A673 (cell line): ENCODE measurements at regions not wholly inside any gene's neighbourhood (a gene's known extent, or its start where the extent isn't known, plus 50 kb on each side); places are given as distances from the start of the nearest gene placed in this dataset.

ENCODE experiments used
- BruUV-seq: library from RNA; stranded (reverse); fragments of 400-500 nt; replicated peaks from 2 replicates; lab custom pipeline; 2021; lab: Mats Ljungman, UMichigan
- CTCF ChIA-PET: fragments of 300-600 bp; sonication (Branson Sonifier 250); formaldehyde crosslinking; loops from one replicate; lab custom pipeline; 2022; ENCODE audit warnings: antibody characterized with exemption; lab: Charles Lee
- POLR2A ChIA-PET: fragments of 300-600 bp; sonication (Branson Sonifier 250); formaldehyde crosslinking; loops from one replicate; lab custom pipeline; 2022; ENCODE audit warnings: antibody characterized with exemption; ENCODE audit not compliant: low non-redundant PET; lab: Charles Lee
- DNase-seq: peaks from one replicate; pipeline ENCODE4 v3.0.0-alpha.2; 2015; ENCODE audit warnings: low spot score
- H3K27ac ChIP-seq: fragments of 200-600 bp; sonication (generic); 2 replicates; pipeline ENCODE4 v1.5.1; 2016; ENCODE audit warnings: mixed run types, low read depth, mild to moderate bottlenecking, mixed read lengths, antibody characterized with exemption, low read length; ENCODE audit not compliant: poor library complexity, severe bottlenecking
- H3K27me3 ChIP-seq: fragments of 200-600 bp; sonication (generic); replicated peaks from 2 replicates; pipeline ENCODE4 v1.6.1; 2017; ENCODE audit warnings: mixed run types, low read depth, mild to moderate bottlenecking, mixed read lengths, antibody characterized with exemption, low read length; ENCODE audit not compliant: insufficient read depth, poor library complexity
- H3K36me3 ChIP-seq: fragments of 200-600 bp; sonication (generic); 2 replicates; pipeline ENCODE4 v1.6.1; 2016; ENCODE audit warnings: mixed run types, mild to moderate bottlenecking, mixed read lengths, antibody characterized with exemption, low read length; ENCODE audit not compliant: insufficient read depth, poor library complexity, severe bottlenecking
- H3K4me1 ChIP-seq: fragments of 200-600 bp; sonication (generic); 2 replicates; pipeline ENCODE4 v1.6.1; 2017; ENCODE audit warnings: mixed run types, mild to moderate bottlenecking, mixed read lengths, antibody characterized with exemption, low read length; ENCODE audit not compliant: insufficient read depth, poor library complexity, severe bottlenecking
- H3K4me3 ChIP-seq: fragments of 200-600 bp; sonication (generic); 2 replicates; pipeline ENCODE4 v1.5.1; 2016; ENCODE audit warnings: low read depth, mixed run types, mild to moderate bottlenecking, mixed read lengths, low read length; ENCODE audit not compliant: poor library complexity, severe bottlenecking
- H3K9me3 ChIP-seq: fragments of 200-600 bp; sonication (generic); 2 replicates; pipeline ENCODE4 v1.6.1; 2016; ENCODE audit warnings: mixed run types, low read depth, mild to moderate bottlenecking, mixed read lengths, antibody characterized with exemption, low read length; ENCODE audit not compliant: poor library complexity, severe bottlenecking
- EZH2 ChIP-seq: fragments of 200-600 bp; sonication (generic); IDR thresholded peaks from 2 replicates; pipeline ENCODE4 v1.6.1; 2017; ENCODE audit warnings: borderline replicate concordance, low read depth, mild to moderate bottlenecking, mixed read lengths, antibody characterized with exemption, low read length; ENCODE audit not compliant: poor library complexity, severe bottlenecking
- intact Hi-C: fragments of 100-400 bp; cut with micrococcal nuclease; formaldehyde crosslinking; loops from one replicate; pipeline ENCODE4 v1.10.0; 2022; ENCODE audit not compliant: unreplicated experiment
- TF ChIP-seq, protein P1 (sequence below): fragments of 300-800, 200-600 bp; sonication (generic); conservative IDR thresholded peaks from 2 replicates; pipeline ENCODE4 v1.5.1; 2017; ENCODE audit warnings: low read depth, mild to moderate bottlenecking, antibody characterized with exemption, low read length, moderate library complexity, mixed read lengths

- Histone ChIP-seq H3K4me3 (no peak overlapping the region), H3K27me3 (peaks cover 38% of the 10 kb centered on the region), H3K27ac (no peak overlapping the region), H3K9me3 (no peaks in the 10 kb centered on the region), H3K36me3 (no peaks in the 10 kb centered on the region), H3K4me1 (no peaks in the 10 kb centered on the region)
- ChIA-PET CTCF (no interaction called here), POLR2A (no interaction called here)
- no TSS peak for BruUV-seq
- no peak for DNase-seq
- TF ChIP-seq EZH2: no peak
- TF ChIP-seq, protein P1, sequence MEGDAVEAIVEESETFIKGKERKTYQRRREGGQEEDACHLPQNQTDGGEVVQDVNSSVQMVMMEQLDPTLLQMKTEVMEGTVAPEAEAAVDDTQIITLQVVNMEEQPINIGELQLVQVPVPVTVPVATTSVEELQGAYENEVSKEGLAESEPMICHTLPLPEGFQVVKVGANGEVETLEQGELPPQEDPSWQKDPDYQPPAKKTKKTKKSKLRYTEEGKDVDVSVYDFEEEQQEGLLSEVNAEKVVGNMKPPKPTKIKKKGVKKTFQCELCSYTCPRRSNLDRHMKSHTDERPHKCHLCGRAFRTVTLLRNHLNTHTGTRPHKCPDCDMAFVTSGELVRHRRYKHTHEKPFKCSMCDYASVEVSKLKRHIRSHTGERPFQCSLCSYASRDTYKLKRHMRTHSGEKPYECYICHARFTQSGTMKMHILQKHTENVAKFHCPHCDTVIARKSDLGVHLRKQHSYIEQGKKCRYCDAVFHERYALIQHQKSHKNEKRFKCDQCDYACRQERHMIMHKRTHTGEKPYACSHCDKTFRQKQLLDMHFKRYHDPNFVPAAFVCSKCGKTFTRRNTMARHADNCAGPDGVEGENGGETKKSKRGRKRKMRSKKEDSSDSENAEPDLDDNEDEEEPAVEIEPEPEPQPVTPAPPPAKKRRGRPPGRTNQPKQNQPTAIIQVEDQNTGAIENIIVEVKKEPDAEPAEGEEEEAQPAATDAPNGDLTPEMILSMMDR: no peak
- intact Hi-C loops: no loop called here
Observed at GRCh38 chr10:26381986-26382385, 56.2 kb upstream of the APBB1IP start.

- intact Hi-C loops: no loop called here
- Histone ChIP-seq H3K27me3 (peaks cover 20% of the 10 kb centered on the region), H3K36me3 (no peaks in the 10 kb centered on the region), H3K4me1 (no peaks in the 10 kb centered on the region), H3K9me3 (no peaks in the 10 kb centered on the region), H3K27ac (no peak overlapping the region), H3K4me3 (no peak overlapping the region)
- no TSS peak for BruUV-seq
- DNase-seq: no peak
- TF ChIP-seq, protein P1: no peak
- TF ChIP-seq EZH2: no peak
- POLR2A ChIA-PET: no interaction called here
- CTCF ChIA-PET: no interaction called here
Observed at GRCh38 chr10:26384600-26384999, 53.5 kb upstream of the APBB1IP start.

DNA sequence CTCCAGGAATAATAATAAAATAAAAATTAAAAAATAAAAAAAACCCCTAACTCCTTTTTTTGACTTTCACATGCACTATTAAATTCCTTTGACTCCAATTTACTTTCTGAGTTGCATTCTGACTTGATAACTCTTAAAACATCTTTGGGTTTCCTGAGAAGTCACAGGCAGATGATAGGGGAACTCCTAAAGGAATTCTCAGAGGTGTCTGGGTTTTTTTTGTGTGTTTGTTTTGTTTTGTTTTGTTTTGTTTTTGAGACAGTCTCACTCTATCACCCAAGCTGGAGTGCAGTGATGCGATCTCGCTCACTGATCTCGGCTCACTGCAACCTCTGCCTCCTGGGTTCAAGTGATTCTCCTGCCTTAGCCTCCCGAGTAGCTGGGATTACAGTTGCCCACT lies 52.7 kb upstream of the APBB1IP start:
- H3K27ac ChIP-seq: no peak overlapping the region

More for the DNA sequence above, 52.7 kb upstream of the APBB1IP start:
- POLR2A ChIA-PET: no interaction called here
- Histone ChIP-seq H3K9me3 (no peaks in the 10 kb centered on the region), H3K36me3 (no peaks in the 10 kb centered on the region), H3K4me1 (no peaks in the 10 kb centered on the region), H3K4me3 (no peak overlapping the region), H3K27me3 (peaks cover 18% of the 10 kb centered on the region)
- CTCF ChIA-PET: no interaction called here
- no TSS peak for BruUV-seq
- intact Hi-C loops: no loop called here
- TF ChIP-seq, protein P1: no peak
- TF ChIP-seq EZH2: no peak
- DNase-seq: no peak
